ENCODE measurements at regions not wholly inside any gene's neighbourhood (a gene's known extent, or its start where the extent isn't known, plus 50 kb on each side); places are given as distances from the start of the nearest gene placed in this dataset.

DNA sequence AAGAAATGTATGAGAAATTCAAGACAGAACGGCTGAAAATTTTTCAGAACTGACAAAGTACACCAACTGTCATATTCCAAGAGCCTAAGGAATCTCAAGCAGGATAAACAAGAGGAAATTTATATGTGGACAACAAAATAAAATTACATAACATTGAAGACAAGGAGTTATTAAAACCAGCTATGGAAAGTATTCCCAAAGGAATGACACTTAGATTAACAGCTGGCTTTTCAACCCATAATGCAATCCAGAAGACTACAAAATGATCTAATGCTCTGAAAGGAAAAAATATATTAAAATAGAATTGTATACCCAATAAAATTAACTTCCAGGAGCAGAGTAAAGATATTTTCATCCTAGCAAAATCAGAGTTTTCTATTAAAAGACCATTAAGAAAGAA is 132.2 kb upstream of the BNIP2 start:
- TF ChIP-seq POLR2A (IDR thresholded peaks at IDR 0.05), result no peak
- TF ChIP-seq, protein P1, sequence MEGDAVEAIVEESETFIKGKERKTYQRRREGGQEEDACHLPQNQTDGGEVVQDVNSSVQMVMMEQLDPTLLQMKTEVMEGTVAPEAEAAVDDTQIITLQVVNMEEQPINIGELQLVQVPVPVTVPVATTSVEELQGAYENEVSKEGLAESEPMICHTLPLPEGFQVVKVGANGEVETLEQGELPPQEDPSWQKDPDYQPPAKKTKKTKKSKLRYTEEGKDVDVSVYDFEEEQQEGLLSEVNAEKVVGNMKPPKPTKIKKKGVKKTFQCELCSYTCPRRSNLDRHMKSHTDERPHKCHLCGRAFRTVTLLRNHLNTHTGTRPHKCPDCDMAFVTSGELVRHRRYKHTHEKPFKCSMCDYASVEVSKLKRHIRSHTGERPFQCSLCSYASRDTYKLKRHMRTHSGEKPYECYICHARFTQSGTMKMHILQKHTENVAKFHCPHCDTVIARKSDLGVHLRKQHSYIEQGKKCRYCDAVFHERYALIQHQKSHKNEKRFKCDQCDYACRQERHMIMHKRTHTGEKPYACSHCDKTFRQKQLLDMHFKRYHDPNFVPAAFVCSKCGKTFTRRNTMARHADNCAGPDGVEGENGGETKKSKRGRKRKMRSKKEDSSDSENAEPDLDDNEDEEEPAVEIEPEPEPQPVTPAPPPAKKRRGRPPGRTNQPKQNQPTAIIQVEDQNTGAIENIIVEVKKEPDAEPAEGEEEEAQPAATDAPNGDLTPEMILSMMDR (IDR thresholded peaks at IDR 0.05), result no peak
